Glomerular visceral epithelial cell (primary cell): ENCODE measurements at regions not wholly inside any gene's neighbourhood (a gene's known extent, or its start where the extent isn't known, plus 50 kb on each side); places are given as distances from the start of the nearest gene placed in this dataset.
"Not testable (repeated sequence)": the region's sequence is repeated elsewhere in the genome, so short reads cannot be mapped to it uniquely, and the experiment has no call there.

ENCODE experiments used
- DNase-seq: peaks from one replicate; pipeline ENCODE4 v3.0.0-alpha.2; 2016; ENCODE audit errors: extremely low spot score

DNA sequence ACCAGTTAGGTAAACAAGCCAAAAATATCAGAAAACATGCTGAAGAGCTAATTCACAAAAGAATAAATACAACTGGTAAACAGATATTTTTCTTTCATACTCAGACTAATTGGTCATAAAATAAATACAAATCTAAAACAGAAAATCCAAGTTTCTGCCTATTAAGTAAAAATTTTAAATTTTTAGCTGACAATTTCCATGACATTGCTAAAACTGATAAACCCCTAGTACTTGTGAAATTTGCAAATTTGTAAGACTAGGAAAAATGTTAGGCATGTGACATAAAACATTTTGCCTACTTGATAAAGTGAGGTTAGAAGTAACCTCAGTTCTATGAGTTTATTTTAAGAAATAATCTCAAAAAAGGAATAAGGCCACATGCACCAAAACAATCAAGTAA lies 356.1 kb downstream of the LRATD1 start:
- DNase-seq, result no peak

GRCh38 chr2:14991723-14992122 lies 359.2 kb downstream of the LRATD1 start:
- no peak for DNase-seq

- no peak for DNase-seq
These were observed 362.2 kb downstream of the LRATD1 start for GRCh38 chr2:14994721-14995120.

DNA sequence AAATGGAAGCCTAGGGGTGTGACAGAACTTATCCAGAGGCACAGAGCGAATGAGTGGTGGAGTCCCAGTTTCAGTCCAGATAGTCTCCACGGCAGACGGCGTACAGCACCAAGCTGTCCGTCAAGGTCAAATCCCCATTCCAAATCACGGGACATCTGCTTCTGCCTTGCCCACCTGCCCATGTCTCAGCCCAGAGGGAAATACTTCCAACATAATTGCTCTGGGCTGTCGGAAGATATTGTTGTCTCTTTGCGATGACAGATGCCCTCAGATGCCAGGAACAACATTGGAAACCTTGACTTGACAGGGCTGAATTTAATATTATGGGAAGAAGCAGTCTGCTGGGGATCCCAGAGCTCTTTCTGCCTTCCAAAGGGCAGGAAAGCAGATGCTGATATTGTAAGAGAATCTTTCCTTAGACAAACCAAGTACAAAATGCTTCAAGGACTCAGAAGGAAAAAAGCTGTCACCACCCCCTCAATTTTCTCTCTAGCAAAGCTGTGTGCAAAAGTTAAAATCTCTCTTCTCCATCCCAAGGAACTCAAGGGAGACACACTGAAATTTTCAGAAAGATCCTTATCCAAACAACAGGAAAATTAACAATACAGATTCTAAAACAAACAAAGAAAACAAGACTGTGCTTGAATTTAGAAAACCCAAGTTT lies 364.0 kb downstream of the LRATD1 start:
- DNase-seq, result no peak

DNA sequence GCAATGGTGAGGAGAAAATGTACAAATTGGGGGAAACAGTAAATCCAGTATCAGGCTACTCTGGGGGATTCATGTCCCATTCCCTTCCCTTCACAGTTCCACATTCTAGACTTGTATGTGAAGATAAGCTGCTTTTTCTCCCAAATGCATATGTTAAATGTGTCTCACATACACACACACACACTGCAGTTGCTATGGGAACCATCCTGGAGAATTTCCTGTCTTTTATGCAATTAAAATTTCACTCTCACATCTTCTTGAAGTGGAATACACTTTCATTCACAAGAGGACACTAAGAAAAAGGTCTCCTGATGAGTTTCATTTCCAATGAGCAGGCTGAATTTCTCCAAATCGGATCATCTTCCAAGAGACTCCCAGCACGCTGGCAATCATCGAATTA lies 366.0 kb downstream of the LRATD1 start:
- no peak for DNase-seq

DNA sequence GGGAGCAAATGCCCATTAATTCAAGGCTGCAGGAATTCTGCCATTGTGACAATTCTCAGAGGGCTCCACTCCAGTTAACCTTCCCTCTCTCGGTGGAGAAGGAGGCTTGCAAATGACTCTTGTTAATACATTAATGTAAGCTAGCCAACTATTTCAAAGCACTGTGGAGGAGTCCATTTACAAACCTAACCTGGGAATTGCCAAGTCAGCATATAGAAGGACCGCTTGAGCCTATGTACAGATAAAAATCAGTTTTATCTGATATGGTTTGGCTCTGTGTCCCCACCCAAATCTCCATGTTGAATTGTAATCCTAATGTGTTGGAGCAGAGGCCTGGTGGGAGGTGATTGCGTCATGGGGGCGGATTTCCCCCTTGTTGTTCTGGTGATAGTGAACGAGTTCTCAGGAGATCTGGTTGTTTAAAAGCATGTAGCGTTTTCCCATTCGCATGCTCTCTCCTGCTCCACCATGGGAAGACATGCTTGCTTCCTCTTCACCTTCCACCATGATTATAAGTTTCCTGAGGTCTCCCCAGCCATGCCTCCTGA lies 366.7 kb downstream of the LRATD1 start:
- no peak for DNase-seq

- DNase-seq, result not testable (repeated sequence)
These were observed 370.0 kb downstream of the LRATD1 start for GRCh38 chr2:15002519-15002918.

- no peak for DNase-seq
These were observed 374.1 kb downstream of the LRATD1 start for GRCh38 chr2:15006667-15007066.

- DNase-seq, result no peak
These were observed 377.2 kb downstream of the LRATD1 start for GRCh38 chr2:15009681-15010080.

DNA sequence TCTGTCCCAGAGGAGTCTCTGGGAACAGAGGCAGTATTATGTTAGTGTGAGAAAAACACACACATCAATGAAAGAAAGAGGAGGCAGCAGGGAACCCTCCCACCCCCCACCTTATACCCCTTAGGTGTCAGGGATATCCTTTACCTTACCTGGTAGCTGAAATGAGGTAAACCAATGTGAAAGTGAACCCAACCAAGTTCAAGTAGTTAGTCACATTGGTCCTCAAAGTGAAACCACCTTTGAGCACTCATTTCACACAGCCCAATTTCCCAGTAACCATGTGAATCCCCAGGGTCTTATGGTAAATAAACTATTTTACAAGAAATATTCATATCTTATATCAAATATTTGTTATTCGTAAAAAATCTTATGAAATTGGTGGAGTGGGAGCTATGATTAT lies 377.8 kb downstream of the LRATD1 start:
- no peak for DNase-seq

DNA sequence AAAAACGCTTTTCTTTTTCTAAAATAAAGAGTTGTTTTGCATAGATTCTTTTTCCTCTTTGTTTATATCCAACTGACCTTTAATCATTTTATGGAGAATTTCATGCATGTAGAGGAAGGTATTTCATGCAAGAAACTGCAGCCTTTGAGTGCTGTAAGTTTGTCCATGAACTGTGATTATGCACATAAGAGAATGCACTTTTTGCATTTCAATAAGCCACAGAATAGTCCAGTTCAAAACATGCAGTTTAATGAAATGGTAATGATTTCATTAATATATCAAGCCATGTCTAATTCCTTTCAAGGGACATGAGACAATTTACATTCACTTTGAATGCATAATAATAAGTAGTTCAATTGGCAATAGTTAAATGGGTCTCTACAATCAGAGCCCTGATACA lies 386.3 kb downstream of the LRATD1 start:
- DNase-seq, result no peak

GRCh38 chr2:15023221-15023620 lies 390.7 kb downstream of the LRATD1 start:
- DNase-seq, result no peak

- DNase-seq, result no peak
These were observed 395.9 kb downstream of the LRATD1 start for GRCh38 chr2:15028406-15028805.

DNA sequence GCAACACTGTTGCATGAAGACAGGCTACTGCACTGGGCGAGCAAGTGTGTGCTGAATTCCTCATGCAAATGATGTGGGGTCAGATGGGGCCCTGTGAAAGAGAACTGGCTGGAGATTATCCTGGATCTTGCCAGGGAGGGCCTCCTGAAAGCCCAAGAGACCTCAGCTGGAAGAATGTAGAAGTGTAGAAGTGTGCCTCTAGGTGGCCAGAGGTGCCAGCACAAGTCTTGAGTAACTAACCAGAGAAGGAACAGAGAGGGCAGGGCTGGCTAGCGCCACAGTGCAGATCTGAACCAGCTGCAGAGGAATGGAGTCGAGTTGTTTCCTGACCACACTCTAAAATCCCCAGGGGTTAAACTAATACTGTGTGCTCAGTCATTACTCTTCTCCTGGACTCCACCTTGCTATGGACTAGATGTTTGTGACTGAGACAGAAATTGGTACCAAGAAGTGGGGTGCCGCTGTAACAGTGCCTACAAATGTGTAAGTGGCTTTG lies 399.3 kb downstream of the LRATD1 start:
- DNase-seq, result no peak

- no peak for DNase-seq
These were observed 401.7 kb downstream of the LRATD1 start for GRCh38 chr2:15034246-15034645.

DNA sequence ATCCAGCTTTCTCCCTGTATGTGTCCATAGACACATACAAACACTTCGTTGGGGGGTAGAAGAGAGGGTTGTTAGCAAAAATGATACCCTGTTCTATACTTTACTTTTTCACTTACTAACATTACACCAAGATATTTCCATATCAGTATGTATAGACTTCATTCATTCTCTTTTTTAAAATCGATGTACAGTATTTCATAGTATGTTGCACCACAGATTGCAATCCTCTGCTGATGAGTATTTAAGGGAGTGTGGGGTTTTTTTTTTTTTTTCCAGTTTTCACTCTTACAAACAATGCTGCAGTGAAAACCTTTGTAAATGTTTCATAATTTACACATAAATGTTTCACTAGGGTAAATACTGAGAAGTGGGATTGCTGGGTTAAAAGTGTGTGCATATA lies 402.3 kb downstream of the LRATD1 start:
- no peak for DNase-seq

GRCh38 chr2:15038366-15039364 lies 406.1 kb downstream of the LRATD1 start:
- no peak for DNase-seq

DNA sequence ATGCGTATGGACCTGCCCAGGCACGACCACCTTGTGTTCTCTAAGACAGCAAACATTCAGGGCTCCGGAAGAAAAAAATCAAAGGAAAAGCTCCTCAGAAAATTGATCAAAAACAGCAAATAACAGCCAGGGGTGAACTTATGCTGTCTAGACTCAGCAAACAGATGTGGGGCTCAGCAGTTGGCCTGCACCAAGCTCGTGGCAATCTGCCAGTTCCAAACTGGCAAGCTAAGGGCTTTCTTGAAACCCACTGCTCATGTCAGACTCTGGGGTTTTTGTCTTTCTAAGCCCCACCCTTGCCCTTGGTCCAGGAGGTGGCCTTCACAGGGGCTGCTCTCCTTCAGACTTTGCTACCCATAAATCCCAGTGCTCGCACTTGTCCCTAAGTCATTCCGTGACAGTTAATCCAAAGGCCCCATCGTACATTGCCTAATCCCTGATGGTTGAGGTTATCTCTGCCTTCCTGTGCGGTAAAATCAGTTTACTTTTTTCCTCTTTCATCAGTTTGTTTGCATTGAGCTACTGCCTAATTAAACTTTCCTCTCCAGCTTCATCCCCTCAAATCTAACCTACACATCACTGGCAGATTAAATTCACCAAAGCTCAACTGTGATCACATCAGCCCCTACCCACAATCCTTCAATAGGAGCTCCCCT lies 408.0 kb downstream of the LRATD1 start:
- no peak for DNase-seq

DNA sequence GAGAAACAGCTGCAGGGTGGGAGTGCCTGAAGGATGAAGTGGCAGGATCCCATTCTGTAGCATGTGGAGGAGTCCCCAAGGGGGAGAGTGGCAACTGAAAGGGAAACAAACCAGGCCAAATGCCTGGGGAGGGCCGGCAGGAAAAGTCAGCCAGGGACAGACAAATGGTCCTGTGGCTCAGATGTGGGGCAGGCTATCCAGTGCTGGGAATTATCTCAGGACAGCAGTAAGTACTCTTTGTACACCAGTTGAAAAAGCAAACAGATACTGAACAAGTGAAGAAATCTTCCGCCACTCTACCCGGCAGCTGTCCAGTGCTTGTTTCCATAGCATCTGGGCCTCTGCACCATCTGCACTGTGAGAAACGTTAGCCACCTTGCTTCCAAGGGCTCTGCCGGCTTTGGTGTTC lies 408.9 kb downstream of the LRATD1 start:
- no peak for DNase-seq

DNA sequence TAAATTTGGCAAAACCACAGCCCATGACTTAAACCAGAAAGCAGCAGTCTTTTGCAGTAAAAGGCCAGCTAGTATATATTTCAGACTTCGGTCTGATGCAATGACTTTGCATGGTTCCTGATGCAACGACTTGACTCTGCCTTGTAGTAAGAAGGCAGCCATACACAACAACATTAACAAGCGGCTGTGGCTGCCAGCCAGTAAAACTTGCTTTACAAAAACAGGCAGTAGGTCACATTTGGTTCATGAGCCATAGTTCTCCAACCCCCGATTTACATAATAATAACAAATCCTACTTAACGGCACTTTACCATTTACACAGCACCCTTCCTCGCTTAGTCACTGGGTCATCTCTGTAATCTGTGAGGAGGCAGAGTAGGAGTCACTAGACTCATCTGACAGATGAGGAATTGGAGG lies 410.3 kb downstream of the LRATD1 start:
- no peak for DNase-seq

- DNase-seq, result no peak
These were observed 411.0 kb downstream of the LRATD1 start for GRCh38 chr2:15043336-15044058.
